BJ (cell line): ENCODE measurements at regions not wholly inside any gene's neighbourhood (a gene's known extent, or its start where the extent isn't known, plus 50 kb on each side); places are given as distances from the start of the nearest gene placed in this dataset.

Experiments
- CTCF ChIA-PET: fragments of 350-600 bp; formaldehyde crosslinking; extraction: SDS; loops from one replicate; lab custom pipeline; 2021; ENCODE audit warnings: antibody characterized with exemption, inconsistent platforms; lab: Yijun Ruan, JAX
- POLR2A ChIA-PET: fragments of 300-600 bp; sonication (Branson Sonifier 250); formaldehyde crosslinking; extraction: SDS; loops from one replicate; lab custom pipeline; 2021; ENCODE audit warnings: antibody characterized with exemption; lab: Charles Lee
- DNase-seq: peaks from one replicate; pipeline ENCODE4 v3.0.0-alpha.2; 2011; ENCODE audit warnings: low read depth
- H3K27me3 ChIP-seq: 2 replicates; pipeline ENCODE4 v1.6.0; 2011; ENCODE audit warnings: low read length; ENCODE audit not compliant: control insufficient read depth, insufficient read depth
- H3K36me3 ChIP-seq: 2 replicates; pipeline ENCODE4 v1.5.1; 2011; ENCODE audit warnings: low read length; ENCODE audit not compliant: control insufficient read depth, insufficient read depth
- H3K4me3 ChIP-seq: 2 replicates; pipeline ENCODE4 v1.5.1; 2011; ENCODE audit warnings: low read depth, mild to moderate bottlenecking, control low read depth, low read length
- CTCF ChIP-seq: IDR thresholded peaks from 2 replicates; pipeline ENCODE4 v1.5.1; 2011; ENCODE audit warnings: low read depth, mild to moderate bottlenecking, control low read depth, inconsistent platforms, low read length, moderate library complexity; ENCODE audit not compliant: insufficient read depth

GRCh38 chr1:58857680-58858673 lies 74.1 kb upstream of the JUN start:
- H3K4me3 ChIP-seq: no peak overlapping the region
- DNase-seq: no peak
- TF ChIP-seq CTCF: no peak
- no peaks in the 10 kb centered on the region for H3K36me3 ChIP-seq
- CTCF ChIA-PET: interaction anchor here (1.4 kb wide), 1 partner anchor 9 kb away, joined by 5 read pairs; no protein-coding TSS in a partner anchor
- no peaks in the 10 kb centered on the region for H3K27me3 ChIP-seq
- POLR2A ChIA-PET: no interaction called here

GRCh38 chr1:58859769-58860485 lies 76.1 kb upstream of the JUN start:
- no peak for DNase-seq
- Histone ChIP-seq H3K36me3 (no peaks in the 10 kb centered on the region), H3K27me3 (no peaks in the 10 kb centered on the region), H3K4me3 (no peak overlapping the region)
- CTCF ChIA-PET: interaction anchor here (0.9 kb wide), 1 partner anchor 23 kb away, joined by 4 read pairs; no protein-coding TSS in a partner anchor
- no peak for TF ChIP-seq CTCF
- POLR2A ChIA-PET: no interaction called here

- Histone ChIP-seq H3K36me3 (no peaks in the 10 kb centered on the region), H3K27me3 (no peaks in the 10 kb centered on the region), H3K4me3 (no peak overlapping the region)
- DNase-seq: no peak
- POLR2A ChIA-PET: no interaction called here
- no peak for TF ChIP-seq CTCF
- CTCF ChIA-PET: interaction anchor here (0.8 to 0.9 kb wide), 2 partner anchors 22 to 186 kb away, joined by 4 read pairs; no protein-coding TSS in a partner anchor
These were observed 77.2 kb upstream of the JUN start for GRCh38 chr1:58861076-58861475.

GRCh38 chr1:58861506-58861905 lies 77.7 kb upstream of the JUN start:
- Histone ChIP-seq H3K36me3 (no peaks in the 10 kb centered on the region), H3K4me3 (no peak overlapping the region), H3K27me3 (no peaks in the 10 kb centered on the region)
- ChIA-PET POLR2A (no interaction called here), CTCF (no interaction called here)
- no peak for DNase-seq
- TF ChIP-seq CTCF: no peak

- H3K36me3 ChIP-seq: no peaks in the 10 kb centered on the region
- H3K27me3 ChIP-seq: no peaks in the 10 kb centered on the region
- ChIA-PET CTCF (interaction anchor here (0.6 kb wide), 1 partner anchor 288 kb away, joined by 3 read pairs; no protein-coding TSS in a partner anchor), POLR2A (no interaction called here)
- no peak for TF ChIP-seq CTCF
- no peak overlapping the region for H3K4me3 ChIP-seq
- no peak for DNase-seq
These were observed 79.0 kb upstream of the JUN start for GRCh38 chr1:58862728-58863385.
